ENCODE measurements at regions not wholly inside any gene's neighbourhood (a gene's known extent, or its start where the extent isn't known, plus 50 kb on each side); places are given as distances from the start of the nearest gene placed in this dataset.
"Not testable (repeated sequence)": the region's sequence is repeated elsewhere in the genome, so short reads cannot be mapped to it uniquely, and the experiment has no call there.

GRCh38 chr2:36168115-36168514 is 187.5 kb upstream of the CRIM1 start:
- no peak for TF ChIP-seq CTCF (conservative IDR thresholded peaks at IDR 0.05; ENCODE audit: low read depth, low read length)
- H3K4me3 ChIP-seq (ENCODE audit: low read depth, low read length), result no peak overlapping the region
- no peak for DNase-seq (ENCODE audit: low read depth)

- DNase-seq (ENCODE audit: low read depth), result no peak
- H3K4me3 ChIP-seq (ENCODE audit: low read depth, low read length), result no peak overlapping the region
- TF ChIP-seq CTCF (conservative IDR thresholded peaks at IDR 0.05; ENCODE audit: low read depth, low read length), result no peak
Measured at GRCh38 chr2:36165132-36165531, 190.4 kb upstream of the CRIM1 start.

- H3K4me3 ChIP-seq (ENCODE audit: low read depth, low read length), result no peak overlapping the region
- no peak for TF ChIP-seq CTCF (conservative IDR thresholded peaks at IDR 0.05; ENCODE audit: low read depth, low read length)
- no peak for DNase-seq (ENCODE audit: low read depth)
Measured at GRCh38 chr2:36163520-36164254, 191.9 kb upstream of the CRIM1 start.

GRCh38 chr2:36157093-36157492 is 198.5 kb upstream of the CRIM1 start:
- not testable (repeated sequence) for H3K4me3 ChIP-seq (ENCODE audit: low read depth, low read length); DNase-seq (ENCODE audit: low read depth)

- no peak for TF ChIP-seq CTCF (conservative IDR thresholded peaks at IDR 0.05; ENCODE audit: low read depth, low read length)
- no peak overlapping the region for H3K4me3 ChIP-seq (ENCODE audit: low read depth, low read length)
- no peak for DNase-seq (ENCODE audit: low read depth)
Measured at GRCh38 chr2:36147670-36148390, 207.7 kb upstream of the CRIM1 start.

- no peak overlapping the region for H3K4me3 ChIP-seq (ENCODE audit: low read depth, low read length)
- no peak for DNase-seq (ENCODE audit: low read depth)
- no peak for TF ChIP-seq CTCF (conservative IDR thresholded peaks at IDR 0.05; ENCODE audit: low read depth, low read length)
Measured at GRCh38 chr2:36146765-36147164, 208.8 kb upstream of the CRIM1 start.

- H3K4me3 ChIP-seq (ENCODE audit: low read depth, low read length), result no peak overlapping the region
- DNase-seq (ENCODE audit: low read depth), result no peak
- TF ChIP-seq CTCF (conservative IDR thresholded peaks at IDR 0.05; ENCODE audit: low read depth, low read length), result no peak
Measured at GRCh38 chr2:36140391-36140790, 215.2 kb upstream of the CRIM1 start.
